Large intestine (tissue), 3 donors: ENCODE measurements at regions not wholly inside any gene's neighbourhood (a gene's known extent, or its start where the extent isn't known, plus 50 kb on each side); places are given as distances from the start of the nearest gene placed in this dataset.
"Not testable (repeated sequence)": the region's sequence is repeated elsewhere in the genome, so short reads cannot be mapped to it uniquely, and the experiment has no call there.

Experiments
- DNase-seq, 2 donors: peaks; one replicate each; pipeline versions ENCODE4 v3.0.0 to v3.0.0-alpha.2; 2013
- H3K27ac ChIP-seq: one replicate; pipeline ENCODE4 v1.5.1; 2013; ENCODE audit warnings: low read length
- H3K27me3 ChIP-seq: 2 replicates; pipeline ENCODE4 v1.6.1; 2013; ENCODE audit warnings: low read length; ENCODE audit not compliant: control insufficient read depth, insufficient read depth
- H3K36me3 ChIP-seq: 2 replicates; pipeline ENCODE4 v1.6.1; 2013; ENCODE audit warnings: low read length; ENCODE audit not compliant: control insufficient read depth, insufficient read depth
- H3K4me1 ChIP-seq: one replicate; pipeline ENCODE4 v1.6.1; 2013; ENCODE audit warnings: low read length; ENCODE audit not compliant: control insufficient read depth, insufficient read depth
- H3K4me3 ChIP-seq: one replicate; pipeline ENCODE4 v1.5.1; 2013; ENCODE audit warnings: low read length
- H3K9me3 ChIP-seq: one replicate; pipeline ENCODE4 v1.6.1; 2013; ENCODE audit warnings: mild to moderate bottlenecking, low read depth, low read length, moderate library complexity; ENCODE audit not compliant: control insufficient read depth
- WGBS: methylation state at CpG from one replicate; pipeline ENCODE4 v1.1.5; 2013; ENCODE audit warnings: low lambda C conversion rate; ENCODE audit not compliant: insufficient coverage; 5-methylcytosine and 5-hydroxymethylcytosine counted together

DNA sequence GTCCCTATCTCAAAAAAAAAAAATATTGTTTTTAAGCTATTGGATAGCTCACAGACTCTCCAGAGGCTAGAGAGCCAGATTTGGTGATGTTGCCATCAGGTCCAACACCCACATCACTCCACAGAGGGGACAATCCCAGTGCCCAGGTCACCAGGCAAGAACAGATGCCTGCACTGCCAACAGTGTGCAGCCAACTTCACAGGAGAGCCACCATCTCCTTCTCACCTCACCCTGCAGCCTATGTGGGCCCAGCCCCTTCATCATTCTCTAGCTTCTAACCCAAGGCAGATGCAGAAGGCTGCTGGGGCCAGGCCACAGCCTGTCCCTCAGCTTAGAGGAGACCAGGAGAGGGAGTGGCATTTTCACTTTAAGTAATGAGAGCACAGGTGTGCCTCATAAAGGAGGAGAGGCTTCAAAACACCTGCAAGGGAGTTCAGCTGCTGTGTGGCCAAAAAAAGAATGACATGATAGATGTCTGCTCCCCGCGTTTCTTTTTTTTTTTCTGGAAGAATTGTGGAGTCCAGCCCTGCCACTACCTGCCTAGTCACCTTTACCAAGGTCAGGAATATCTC is 98.0 kb upstream of the ZSWIM2 start:
- no peak overlapping the region for H3K4me3 ChIP-seq
- H3K9me3 ChIP-seq = no peaks in the 10 kb centered on the region
- no peaks in the 10 kb centered on the region for H3K4me1 ChIP-seq
- no peak for DNase-seq
- WGBS = 60% methylated on average over 2 of the region's 2 CpGs
- no peak overlapping the region for H3K27ac ChIP-seq
- H3K27me3 ChIP-seq = no peaks in the 10 kb centered on the region
- H3K36me3 ChIP-seq = no peaks in the 10 kb centered on the region

DNA sequence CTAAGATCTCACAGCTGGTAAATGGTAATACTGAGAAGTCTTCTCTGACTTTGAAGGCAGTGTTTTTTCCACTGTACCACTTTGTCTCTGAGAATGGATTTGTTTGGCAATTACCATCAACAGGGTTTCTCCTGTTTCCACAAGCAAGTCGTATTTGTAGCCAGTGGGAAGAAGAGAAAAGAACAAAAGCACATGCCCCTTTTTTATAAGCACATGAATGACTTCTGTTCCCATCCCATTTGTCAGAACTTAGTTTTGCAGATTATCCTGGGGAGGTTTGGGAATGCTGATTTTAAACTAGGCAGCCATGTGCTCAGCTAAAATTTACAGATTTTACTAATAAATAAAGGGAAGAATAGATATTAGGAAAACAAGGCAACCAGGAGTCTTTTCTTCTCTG is 92.9 kb upstream of the ZSWIM2 start:
- Histone ChIP-seq H3K9me3 (no peaks in the 10 kb centered on the region), H3K36me3 (no peaks in the 10 kb centered on the region), H3K4me1 (no peaks in the 10 kb centered on the region), H3K27ac (no peak overlapping the region), H3K27me3 (no peaks in the 10 kb centered on the region), H3K4me3 (no peak overlapping the region)
- no peak for DNase-seq
- WGBS = no CpG with 5 or more reads among the region's 1 CpG

DNA sequence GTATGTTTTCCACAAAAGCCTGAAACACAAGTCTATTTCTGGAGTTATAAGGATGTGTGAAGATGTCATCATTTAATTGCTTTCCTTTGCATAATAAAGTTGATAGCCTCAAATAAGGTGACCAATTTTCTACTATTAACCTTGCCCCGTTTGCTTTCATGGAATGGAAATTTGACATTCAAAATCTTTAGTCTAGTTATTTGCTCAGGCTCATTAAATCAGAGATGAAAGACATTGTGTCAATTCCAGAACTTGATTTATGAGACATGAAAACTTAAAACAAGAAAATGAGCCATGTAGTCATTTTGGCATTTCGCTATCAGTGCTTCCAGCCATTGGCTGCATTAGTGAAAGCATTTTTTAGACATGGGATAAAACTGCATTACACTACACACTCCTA is 91.5 kb upstream of the ZSWIM2 start:
- Histone ChIP-seq H3K4me3 (no peak overlapping the region), H3K4me1 (no peaks in the 10 kb centered on the region), H3K36me3 (no peaks in the 10 kb centered on the region), H3K9me3 (no peaks in the 10 kb centered on the region), H3K27me3 (no peaks in the 10 kb centered on the region), H3K27ac (no peak overlapping the region)
- no peak for DNase-seq
- no CpG with 5 or more reads among the region's 2 CpGs for WGBS

GRCh38 chr2:186934420-186934819 is 85.5 kb upstream of the ZSWIM2 start:
- H3K27me3 ChIP-seq = no peaks in the 10 kb centered on the region
- no peak overlapping the region for H3K4me3 ChIP-seq
- H3K9me3 ChIP-seq = no peaks in the 10 kb centered on the region
- H3K27ac ChIP-seq = no peak overlapping the region
- no peak for DNase-seq
- WGBS = 100% methylated on average over 2 of the region's 4 CpGs
- H3K36me3 ChIP-seq = no peaks in the 10 kb centered on the region
- H3K4me1 ChIP-seq = no peaks in the 10 kb centered on the region

GRCh38 chr2:186927867-186928191 is 78.9 kb upstream of the ZSWIM2 start:
- no peaks in the 10 kb centered on the region for H3K9me3 ChIP-seq
- H3K4me3 ChIP-seq = no peak overlapping the region
- H3K27me3 ChIP-seq = no peaks in the 10 kb centered on the region
- no peaks in the 10 kb centered on the region for H3K4me1 ChIP-seq
- no peak overlapping the region for H3K27ac ChIP-seq
- H3K36me3 ChIP-seq = no peaks in the 10 kb centered on the region
- no peak for DNase-seq

DNA sequence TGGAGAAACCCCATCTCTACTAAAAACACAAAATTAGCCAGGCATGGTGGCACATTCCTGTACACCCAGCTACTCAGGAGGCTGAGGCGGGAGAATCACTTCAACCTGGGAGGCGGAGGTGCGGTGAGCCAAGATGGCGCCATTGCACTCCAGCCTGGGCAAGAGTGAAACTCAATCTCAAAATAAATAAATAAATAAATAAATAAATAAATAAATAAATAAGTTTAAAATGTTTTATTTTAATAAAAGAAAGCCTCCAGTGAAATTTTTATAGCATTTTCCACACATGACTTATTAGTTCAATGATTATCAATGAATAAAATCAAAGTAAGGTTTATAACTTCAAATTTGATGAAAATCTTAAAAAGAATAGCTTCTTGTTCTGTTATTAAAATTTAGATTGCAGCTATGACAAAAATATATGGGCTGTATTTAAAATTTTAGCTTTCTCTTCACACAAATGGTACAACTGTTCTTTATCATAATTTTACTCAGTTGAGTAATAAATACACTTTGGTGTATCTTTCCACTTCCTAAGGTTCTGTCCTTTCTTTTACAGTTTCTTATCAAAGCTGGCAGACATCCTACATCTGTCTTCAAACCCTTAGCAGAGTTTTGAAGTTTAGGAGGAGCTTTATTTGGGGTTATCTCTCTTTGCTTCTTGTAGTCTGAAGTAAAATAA is 78.4 kb upstream of the ZSWIM2 start:
- no peak for DNase-seq

GRCh38 chr2:186925514-186925913 is 76.5 kb upstream of the ZSWIM2 start:
- DNase-seq = no peak
- H3K4me3 ChIP-seq = no peak overlapping the region
- no CpG with 5 or more reads among the region's 1 CpG for WGBS
- H3K27ac ChIP-seq = no peak overlapping the region
- no peaks in the 10 kb centered on the region for H3K9me3 ChIP-seq
- H3K4me1 ChIP-seq = no peaks in the 10 kb centered on the region
- no peaks in the 10 kb centered on the region for H3K36me3 ChIP-seq
- H3K27me3 ChIP-seq = no peaks in the 10 kb centered on the region

More for the DNA sequence above, 78.4 kb upstream of the ZSWIM2 start:
- Histone ChIP-seq H3K9me3 (no peaks in the 10 kb centered on the region), H3K27ac (no peak overlapping the region), H3K4me1 (no peaks in the 10 kb centered on the region), H3K4me3 (no peak overlapping the region), H3K36me3 (no peaks in the 10 kb centered on the region), H3K27me3 (no peaks in the 10 kb centered on the region)
- WGBS = no CpG with 5 or more reads among the region's 4 CpGs

- H3K27ac ChIP-seq, H3K4me3 ChIP-seq, H3K36me3 ChIP-seq, DNase-seq, H3K27me3 ChIP-seq, H3K4me1 ChIP-seq, H3K9me3 ChIP-seq: not testable (repeated sequence)
- no CpG with 5 or more reads among the region's 3 CpGs for WGBS
These were observed 73.3 kb upstream of the ZSWIM2 start for GRCh38 chr2:186922316-186922715.

GRCh38 chr2:186919296-186919695 is 70.3 kb upstream of the ZSWIM2 start:
- H3K36me3 ChIP-seq = no peaks in the 10 kb centered on the region
- no peaks in the 10 kb centered on the region for H3K9me3 ChIP-seq
- H3K27ac ChIP-seq = no peak overlapping the region
- H3K4me3 ChIP-seq = no peak overlapping the region
- WGBS = 20% methylated on average over 1 of the region's 2 CpGs
- no peaks in the 10 kb centered on the region for H3K27me3 ChIP-seq
- no peaks in the 10 kb centered on the region for H3K4me1 ChIP-seq
- DNase-seq = peak; percentile 8 to 36

DNA sequence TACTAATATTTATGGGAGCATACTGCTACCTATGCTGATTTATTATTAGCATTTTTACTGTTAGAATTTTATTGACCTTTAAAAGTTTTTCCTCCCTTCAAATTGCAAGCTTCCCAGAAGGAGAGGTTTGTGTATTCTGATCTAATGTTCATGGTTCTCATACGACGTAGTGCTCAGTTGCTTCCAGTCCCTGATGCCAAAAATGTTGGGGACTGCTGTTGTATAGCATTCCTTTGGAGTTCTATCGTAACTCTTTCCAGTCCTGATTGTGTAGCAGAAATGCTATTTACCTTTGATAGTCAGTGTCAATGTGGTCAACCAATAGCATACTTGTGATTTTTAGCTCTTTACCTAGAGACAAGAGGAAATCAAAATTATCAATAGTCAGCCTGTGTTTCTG is 69.5 kb upstream of the ZSWIM2 start:
- peak in 1 of 2 donors; percentile 7 for DNase-seq
- H3K9me3 ChIP-seq = no peaks in the 10 kb centered on the region
- 60% methylated on average over 1 of the region's 3 CpGs for WGBS
- H3K4me3 ChIP-seq = no peak overlapping the region
- no peaks in the 10 kb centered on the region for H3K27me3 ChIP-seq
- H3K4me1 ChIP-seq = no peaks in the 10 kb centered on the region
- no peaks in the 10 kb centered on the region for H3K36me3 ChIP-seq
- no peak overlapping the region for H3K27ac ChIP-seq

DNA sequence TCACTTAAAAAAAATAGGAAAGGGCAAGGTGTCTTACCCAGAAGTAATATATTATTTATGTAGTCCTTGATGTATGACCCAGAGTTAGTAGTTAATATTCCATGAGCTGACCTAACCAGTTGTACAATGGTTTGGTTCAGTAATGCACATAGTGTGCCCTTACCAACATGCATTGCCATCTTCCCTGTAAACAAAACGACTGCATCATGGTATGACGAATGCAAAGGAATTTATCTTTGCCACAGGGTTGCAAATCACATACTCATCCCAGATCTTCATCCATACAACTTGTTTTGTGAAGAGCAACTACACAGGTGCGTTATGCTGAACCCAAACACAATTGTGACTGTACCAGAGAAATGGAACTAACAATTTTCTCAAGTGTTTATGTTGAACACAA is 68.9 kb upstream of the ZSWIM2 start:
- no peaks in the 10 kb centered on the region for H3K36me3 ChIP-seq
- no peak for DNase-seq
- no peaks in the 10 kb centered on the region for H3K27me3 ChIP-seq
- H3K4me3 ChIP-seq = no peak overlapping the region
- H3K9me3 ChIP-seq = no peaks in the 10 kb centered on the region
- no peak overlapping the region for H3K27ac ChIP-seq
- no peaks in the 10 kb centered on the region for H3K4me1 ChIP-seq
- WGBS = 100% methylated on average over 1 of the region's 3 CpGs
